ENCODE measurements at regions not wholly inside any gene's neighbourhood (a gene's known extent, or its start where the extent isn't known, plus 50 kb on each side); places are given as distances from the start of the nearest gene placed in this dataset.

- ATAC-seq (no peak), DNase-seq (no peak)
- intact Hi-C loops (cut with micrococcal nuclease): no loop called here
- TF ChIP-seq, protein P1, sequence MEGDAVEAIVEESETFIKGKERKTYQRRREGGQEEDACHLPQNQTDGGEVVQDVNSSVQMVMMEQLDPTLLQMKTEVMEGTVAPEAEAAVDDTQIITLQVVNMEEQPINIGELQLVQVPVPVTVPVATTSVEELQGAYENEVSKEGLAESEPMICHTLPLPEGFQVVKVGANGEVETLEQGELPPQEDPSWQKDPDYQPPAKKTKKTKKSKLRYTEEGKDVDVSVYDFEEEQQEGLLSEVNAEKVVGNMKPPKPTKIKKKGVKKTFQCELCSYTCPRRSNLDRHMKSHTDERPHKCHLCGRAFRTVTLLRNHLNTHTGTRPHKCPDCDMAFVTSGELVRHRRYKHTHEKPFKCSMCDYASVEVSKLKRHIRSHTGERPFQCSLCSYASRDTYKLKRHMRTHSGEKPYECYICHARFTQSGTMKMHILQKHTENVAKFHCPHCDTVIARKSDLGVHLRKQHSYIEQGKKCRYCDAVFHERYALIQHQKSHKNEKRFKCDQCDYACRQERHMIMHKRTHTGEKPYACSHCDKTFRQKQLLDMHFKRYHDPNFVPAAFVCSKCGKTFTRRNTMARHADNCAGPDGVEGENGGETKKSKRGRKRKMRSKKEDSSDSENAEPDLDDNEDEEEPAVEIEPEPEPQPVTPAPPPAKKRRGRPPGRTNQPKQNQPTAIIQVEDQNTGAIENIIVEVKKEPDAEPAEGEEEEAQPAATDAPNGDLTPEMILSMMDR (IDR thresholded peaks at IDR 0.05): no peak
- ChIA-PET POLR2A (no interaction called here), CTCF (no interaction called here)
- no peaks in the 10 kb centered on the region for H3K4me1 Mint-ChIP-seq (ENCODE audit: low read depth)
- H3K9me3 Mint-ChIP-seq: peaks cover 5% of the 10 kb centered on the region
- H3K27ac Mint-ChIP-seq: no peak overlapping the region
- no peaks in the 10 kb centered on the region for H3K36me3 Mint-ChIP-seq (ENCODE audit: low read depth)
- H3K27me3 Mint-ChIP-seq: no peaks in the 10 kb centered on the region
- no peak overlapping the region for H3K4me3 Mint-ChIP-seq
Measured at GRCh38 chr4:156538210-156538609, 433.4 kb downstream of the PDGFC start.

DNA sequence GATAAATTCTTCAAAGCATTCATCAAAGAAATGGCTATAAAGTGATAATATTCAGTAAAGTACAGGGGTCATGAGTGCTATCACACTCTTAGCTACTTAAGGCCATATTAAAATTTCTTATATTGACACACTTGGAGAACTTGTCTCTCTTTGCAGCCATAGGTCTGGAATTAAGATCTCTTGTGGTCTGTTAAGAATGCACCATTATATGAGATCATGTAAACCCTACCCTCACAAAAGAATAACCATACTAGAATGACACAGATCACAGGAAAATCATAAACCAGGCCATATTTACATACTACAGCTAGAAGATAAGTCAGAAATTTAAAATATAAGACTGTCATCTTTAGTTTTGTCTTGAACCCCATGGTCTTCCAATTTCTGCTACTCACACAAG lies 434.3 kb downstream of the PDGFC start:
- H3K9me3 Mint-ChIP-seq: peaks cover 4% of the 10 kb centered on the region
- H3K27ac Mint-ChIP-seq: no peak overlapping the region
- no peaks in the 10 kb centered on the region for H3K27me3 Mint-ChIP-seq
- H3K4me3 Mint-ChIP-seq: no peak overlapping the region
- POLR2A ChIA-PET: no interaction called here
- no peaks in the 10 kb centered on the region for H3K36me3 Mint-ChIP-seq (ENCODE audit: low read depth)
- TF ChIP-seq, protein P1 (IDR thresholded peaks at IDR 0.05): no peak
- DNase-seq (no peak), ATAC-seq (no peak)
- CTCF ChIA-PET: no interaction called here
- intact Hi-C loops (cut with micrococcal nuclease): no loop called here
- H3K4me1 Mint-ChIP-seq (ENCODE audit: low read depth): no peaks in the 10 kb centered on the region

DNA sequence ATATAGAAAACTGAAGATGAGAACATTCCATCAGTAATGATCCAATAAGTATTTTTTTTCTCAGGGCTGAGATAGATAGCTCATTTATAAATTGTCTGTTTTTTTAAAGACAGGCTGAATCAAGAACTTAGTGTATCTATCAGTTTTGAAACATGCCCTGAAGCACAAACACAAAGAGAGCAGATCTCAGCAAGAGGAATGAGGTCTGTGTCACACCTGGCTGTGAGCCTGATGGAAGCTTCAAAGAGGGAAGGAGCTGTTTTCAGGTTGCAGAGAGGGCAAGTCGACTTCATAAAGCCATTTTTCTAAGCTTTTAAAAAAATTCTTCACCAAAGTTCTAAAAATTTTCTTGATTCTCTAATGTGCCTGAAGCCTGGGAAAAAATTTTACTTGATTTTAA lies 434.9 kb downstream of the PDGFC start:
- H3K36me3 Mint-ChIP-seq (ENCODE audit: low read depth): no peaks in the 10 kb centered on the region
- H3K9me3 Mint-ChIP-seq: peaks cover 4% of the 10 kb centered on the region
- TF ChIP-seq, protein P1 (IDR thresholded peaks at IDR 0.05): no peak
- DNase-seq: no peak
- POLR2A ChIA-PET: no interaction called here
- no peaks in the 10 kb centered on the region for H3K4me1 Mint-ChIP-seq (ENCODE audit: low read depth)
- H3K27me3 Mint-ChIP-seq: no peaks in the 10 kb centered on the region
- ATAC-seq: no peak
- CTCF ChIA-PET: no interaction called here
- intact Hi-C loops (cut with micrococcal nuclease): no loop called here
- no peak overlapping the region for H3K4me3 Mint-ChIP-seq
- no peak overlapping the region for H3K27ac Mint-ChIP-seq

DNA sequence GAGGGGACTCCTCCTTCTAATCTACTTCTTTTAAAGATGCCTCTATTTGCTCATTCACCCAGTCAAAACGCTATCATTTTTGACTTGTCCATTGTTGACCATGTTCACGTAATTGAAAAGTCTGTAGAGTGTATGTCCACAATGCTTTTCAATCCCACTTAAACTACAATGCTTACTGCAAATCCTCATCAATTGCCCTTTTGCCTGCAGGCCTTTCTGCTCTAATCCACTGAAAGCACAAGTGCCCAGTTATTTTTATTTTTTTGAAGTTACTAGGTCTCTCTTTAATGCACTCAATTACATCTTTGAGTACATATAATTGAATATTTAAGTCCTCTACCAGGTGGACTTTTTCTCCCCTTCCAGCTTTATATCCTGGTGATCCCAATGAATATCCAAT lies 437.4 kb downstream of the PDGFC start:
- no peak overlapping the region for H3K27ac Mint-ChIP-seq
- no peak overlapping the region for H3K4me3 Mint-ChIP-seq
- intact Hi-C loops (cut with micrococcal nuclease): no loop called here
- peaks cover 4% of the 10 kb centered on the region for H3K9me3 Mint-ChIP-seq
- ATAC-seq (no peak), DNase-seq (no peak)
- TF ChIP-seq, protein P1 (IDR thresholded peaks at IDR 0.05): no peak
- H3K36me3 Mint-ChIP-seq (ENCODE audit: low read depth): no peaks in the 10 kb centered on the region
- POLR2A ChIA-PET: no interaction called here
- no peaks in the 10 kb centered on the region for H3K4me1 Mint-ChIP-seq (ENCODE audit: low read depth)
- CTCF ChIA-PET: no interaction called here
- no peaks in the 10 kb centered on the region for H3K27me3 Mint-ChIP-seq

DNA sequence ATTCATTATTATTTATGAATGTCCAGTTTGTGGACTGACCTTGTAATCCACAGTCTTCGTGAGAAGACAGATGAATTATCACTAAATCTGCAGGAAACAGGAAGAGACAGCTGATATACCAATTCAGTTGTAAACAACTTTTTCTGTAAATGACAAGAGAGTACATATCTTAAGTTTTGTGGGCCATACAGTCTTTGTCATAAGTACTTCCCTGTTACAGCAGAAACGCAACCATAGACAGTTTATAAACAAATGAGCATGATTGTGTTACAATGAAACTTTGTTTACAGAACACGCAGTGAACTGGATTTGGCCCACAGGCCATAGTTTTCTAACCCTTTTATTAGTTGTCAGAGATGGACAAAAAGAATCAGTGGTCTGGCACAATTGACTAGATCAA lies 443.4 kb downstream of the PDGFC start:
- POLR2A ChIA-PET: no interaction called here
- H3K27me3 Mint-ChIP-seq: no peaks in the 10 kb centered on the region
- no peak for ATAC-seq
- intact Hi-C loops (cut with micrococcal nuclease): no loop called here
- no peaks in the 10 kb centered on the region for H3K36me3 Mint-ChIP-seq (ENCODE audit: low read depth)
- no peaks in the 10 kb centered on the region for H3K4me1 Mint-ChIP-seq (ENCODE audit: low read depth)
- TF ChIP-seq, protein P1 (IDR thresholded peaks at IDR 0.05): no peak
- CTCF ChIA-PET: no interaction called here
- H3K27ac Mint-ChIP-seq: no peak overlapping the region
- H3K9me3 Mint-ChIP-seq: peaks cover 4% of the 10 kb centered on the region
- H3K4me3 Mint-ChIP-seq: no peak overlapping the region
- no peak for DNase-seq

Data from activated CD8-positive, alpha-beta T cell treated with anti-CD3 and anti-CD28 coated beads for 36 hours (primary cell).